GM12878 (cell line): ENCODE measurements at regions not wholly inside any gene's neighbourhood (a gene's known extent, or its start where the extent isn't known, plus 50 kb on each side); places are given as distances from the start of the nearest gene placed in this dataset.

Experiments
- ATAC-seq: fragments of 200-7000 bp; cut with Tn5 transposase; 3 replicates; pipeline ENCODE4 v1.9.1; 2020; ENCODE audit warnings: mild to moderate bottlenecking, moderate library complexity
- BruUV-seq: library from RNA; stranded (reverse); fragments of 400-500 nt; replicated peaks from 2 replicates; lab custom pipeline; 2021; lab: Mats Ljungman, UMichigan
- CTCF ChIA-PET: fragments of 300-600 bp; sonication (Branson Sonifier 250); formaldehyde crosslinking; extraction: SDS; loops from one replicate; lab custom pipeline; 2021; ENCODE audit warnings: inconsistent platforms; lab: Yijun Ruan, JAX
- POLR2A ChIA-PET: fragments of 350-600 bp; formaldehyde crosslinking; extraction: SDS; loops from one replicate; lab custom pipeline; 2021; ENCODE audit warnings: inconsistent platforms; lab: Charles Lee
- RAD21 ChIA-PET: fragments of 300-600 bp; sonication (Branson Sonifier 250); formaldehyde crosslinking; loops from one replicate; lab custom pipeline; 2023; ENCODE audit warnings: antibody characterized with exemption; ENCODE audit not compliant: unreplicated experiment; lab: Charles Lee
- SMC1A ChIA-PET: fragments of 300-600 bp; sonication (Branson Sonifier 250); formaldehyde crosslinking; loops from one replicate; lab custom pipeline; 2023; ENCODE audit not compliant: unreplicated experiment, uncharacterized antibody; lab: Charles Lee
- DNase-seq: peaks from one replicate; pipeline ENCODE4 v3.0.0-alpha.2; 2011; ENCODE audit warnings: low read depth, low spot score
- FAIRE-seq: peaks from 3 replicates; lab custom pipeline; 2011; peaks lifted over from hg19 to GRCh38; lab: Jason Lieb, UNC
- H2AFZ ChIP-seq: 2 replicates; pipeline ENCODE4 v1.6.0; 2011; ENCODE audit warnings: low read depth, low read length, control low read depth; ENCODE audit not compliant: control insufficient read depth
- H3K27ac ChIP-seq: 2 replicates; pipeline ENCODE4 v1.5.1; 2011; ENCODE audit warnings: control low read depth; ENCODE audit not compliant: control insufficient read depth, insufficient read depth
- H3K27me3 ChIP-seq, 2 experiments: replicated peaks in 1 of 2; 2 replicates each; pipeline versions ENCODE4 v1.6.0 to v1.6.1; 2011; ENCODE audit warnings: low read length in 1 of 2; ENCODE audit not compliant: control insufficient read depth in 2 of 2, insufficient read depth in 2 of 2
- H3K36me3 ChIP-seq, 2 experiments: 2 replicates each; pipeline ENCODE4 v1.5.1; 2011; ENCODE audit warnings: low read length in 1 of 2; ENCODE audit not compliant: control insufficient read depth in 2 of 2, insufficient read depth in 2 of 2
- H3K4me1 ChIP-seq: 2 replicates; pipeline ENCODE4 v1.6.1; 2011; ENCODE audit warnings: mild to moderate bottlenecking, low read length, moderate library complexity, mixed read lengths; ENCODE audit not compliant: control insufficient read depth, insufficient read depth
- H3K4me2 ChIP-seq: 2 replicates; pipeline ENCODE4 v1.6.0; 2011; ENCODE audit warnings: control low read depth; ENCODE audit not compliant: control insufficient read depth, insufficient read depth
- H3K4me3 ChIP-seq: fragments of 200-600 bp; sonication (generic); 2 replicates; pipeline ENCODE4 v1.5.1; 2016
- H3K79me2 ChIP-seq: 2 replicates; pipeline ENCODE4 v1.6.0; 2011; ENCODE audit warnings: low read length; ENCODE audit not compliant: control insufficient read depth, insufficient read depth
- H3K9ac ChIP-seq: 2 replicates; pipeline ENCODE4 v1.8.0; 2011; ENCODE audit warnings: low read length, control low read depth, mixed read lengths; ENCODE audit not compliant: control insufficient read depth, insufficient read depth
- H3K9me3 ChIP-seq: replicated peaks from 3 replicates; pipeline ENCODE4 v1.5.1; 2011; ENCODE audit warnings: mild to moderate bottlenecking, low read length; ENCODE audit not compliant: control insufficient read depth, insufficient read depth
- H4K20me1 ChIP-seq: 2 replicates; pipeline ENCODE4 v1.6.0; 2011; ENCODE audit not compliant: control insufficient read depth, insufficient read depth
- ASH2L ChIP-seq: fragments of 300-600, 200-600 bp; sonication (generic); IDR thresholded peaks from 2 replicates; pipeline ENCODE4 v1.6.1; 2017; ENCODE audit warnings: low read depth, mild to moderate bottlenecking, borderline replicate concordance
- CHD4 ChIP-seq: fragments of 200-600 bp; sonication (generic); IDR thresholded peaks from 2 replicates; pipeline ENCODE4 v1.6.1; 2016; ENCODE audit warnings: mild to moderate bottlenecking
- LARP7 ChIP-seq: fragments of 450-650 bp; IDR thresholded peaks from 2 replicates; pipeline ENCODE4 v1.6.1; 2017; ENCODE audit warnings: mild to moderate bottlenecking
- MYC ChIP-seq: IDR thresholded peaks from 2 replicates; pipeline ENCODE4 v1.6.1; 2011; ENCODE audit warnings: mild to moderate bottlenecking, low read length, moderate library complexity, inconsistent platforms; ENCODE audit not compliant: insufficient read depth, insufficient replicate concordance, insufficient read length, severe bottlenecking
- NBN ChIP-seq: fragments of 450-650 bp; IDR thresholded peaks from 2 replicates; pipeline ENCODE4 v1.6.1; 2016
- PAX8 ChIP-seq: fragments of 450-650 bp; IDR thresholded peaks from 2 replicates; pipeline ENCODE4 v1.6.1; 2017; ENCODE audit warnings: mild to moderate bottlenecking, moderate library complexity
- RBBP5 ChIP-seq: fragments of 200-600 bp; sonication (generic); conservative IDR thresholded peaks from 2 replicates; pipeline ENCODE4 v1.6.1; 2016
- RELA ChIP-seq: fragments of 450-650 bp; IDR thresholded peaks from 2 replicates; pipeline ENCODE4 v1.8.0; 2014; ENCODE audit warnings: borderline replicate concordance; ENCODE audit not compliant: partially characterized antibody
- RELB ChIP-seq: fragments of 450-650 bp; IDR thresholded peaks from 2 replicates; pipeline ENCODE4 v1.6.1; 2017; ENCODE audit warnings: low read depth, mild to moderate bottlenecking, moderate library complexity
- SIX5 ChIP-seq: IDR thresholded peaks from 2 replicates; pipeline ENCODE4 v1.6.1; 2011; ENCODE audit warnings: mild to moderate bottlenecking, low read depth, low read length, moderate library complexity; ENCODE audit not compliant: severe bottlenecking
- SMAD1 ChIP-seq: fragments of 450-650 bp; IDR thresholded peaks from 2 replicates; pipeline ENCODE4 v1.6.1; 2018; ENCODE audit warnings: mild to moderate bottlenecking, low read depth; ENCODE audit not compliant: partially characterized antibody
- SREBF1 ChIP-seq: IDR thresholded peaks from 2 replicates; pipeline ENCODE4 v1.6.1; 2012; ENCODE audit warnings: mild to moderate bottlenecking, low read length
- STAT1 ChIP-seq: fragments of 450-650 bp; conservative IDR thresholded peaks from 2 replicates; pipeline ENCODE4 v1.6.1; 2014; ENCODE audit warnings: antibody characterized with exemption, mild to moderate bottlenecking
- STAT3 ChIP-seq: IDR thresholded peaks from 2 replicates; pipeline ENCODE4 v1.6.1; 2011; ENCODE audit warnings: low read depth, low read length, improper control_type of control experiment
- TAF1 ChIP-seq: IDR thresholded peaks from 2 replicates; pipeline ENCODE4 v1.6.1; 2011; ENCODE audit warnings: mild to moderate bottlenecking, low read depth, low read length, borderline replicate concordance
- TBL1XR1 ChIP-seq: IDR thresholded peaks from 2 replicates; pipeline ENCODE4 v1.6.1; 2012; ENCODE audit warnings: low read depth, low read length, improper control_type of control experiment
- TCF7 ChIP-seq: IDR thresholded peaks from 2 replicates; pipeline ENCODE4 v1.6.1; 2014; ENCODE audit warnings: antibody characterized with exemption, borderline replicate concordance
- ZNF24 ChIP-seq: fragments of 450-650 bp; IDR thresholded peaks from 2 replicates; pipeline ENCODE4 v1.6.1; 2017; ENCODE audit warnings: antibody characterized with exemption, mild to moderate bottlenecking
- ZSCAN29 ChIP-seq: fragments of 450-650 bp; IDR thresholded peaks from 2 replicates; pipeline ENCODE4 v1.6.1; 2017; ENCODE audit warnings: mild to moderate bottlenecking, moderate library complexity
- WGBS: methylation state at CpG from one replicate; pipeline ENCODE4 v1.1.6; 2016; ENCODE audit warnings: low lambda C conversion rate; ENCODE audit not compliant: insufficient replicate concordance, insufficient coverage; ENCODE audit errors: missing lambda C conversion rate; 5-methylcytosine and 5-hydroxymethylcytosine counted together
- in situ Hi-C: fragments of 300-500 bp; cut with MboI; formaldehyde crosslinking; loops from 9 replicates; pipeline ENCODE4 v1.14.3; 2018; ENCODE audit warnings: mixed read lengths
- intact Hi-C: fragments of 100-400 bp; cut with micrococcal nuclease; formaldehyde crosslinking; loops from one replicate; pipeline ENCODE4 v1.14.2; 2022; ENCODE audit not compliant: unreplicated experiment
- TF ChIP-seq, protein P1 (sequence below): IDR thresholded peaks from 2 replicates; pipeline ENCODE4 v1.6.1; 2011; ENCODE audit warnings: mild to moderate bottlenecking, low read depth, low read length, moderate library complexity; ENCODE audit not compliant: insufficient replicate concordance

DNA sequence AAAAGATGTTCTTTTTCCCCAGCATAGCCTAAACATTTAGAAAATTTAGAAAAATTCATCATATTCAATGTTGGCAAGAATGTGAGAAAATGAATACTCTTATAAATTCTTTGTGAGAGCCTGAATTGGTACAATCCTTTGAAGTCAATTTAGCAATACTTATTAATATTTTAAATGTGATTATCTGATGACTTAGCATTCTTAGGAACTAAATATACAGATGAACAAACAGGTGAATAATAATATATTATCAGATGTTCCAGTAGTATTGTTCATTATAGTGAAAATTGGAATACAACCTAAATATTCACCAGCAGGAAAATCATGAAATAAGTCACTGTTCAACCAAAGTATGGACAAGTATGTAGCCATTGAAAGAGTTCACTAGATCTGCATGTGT is 55.5 kb upstream of the MEIS1 start:
- TF ChIP-seq CHD4 (no peak), SIX5 (no peak), STAT1 (no peak), LARP7 (no peak), MYC (no peak), TBL1XR1 (no peak), ZNF24 (no peak), NBN (no peak), ASH2L (no peak), TAF1 (no peak), RBBP5 (no peak)
- ChIA-PET POLR2A (no interaction called here), CTCF (interaction anchor here (1.2 kb wide), 1 partner anchor 366 kb away, joined by 4 read pairs; no protein-coding TSS in a partner anchor), RAD21 (no interaction called here), SMC1A (no interaction called here)
- Histone ChIP-seq H4K20me1 (no peaks in the 10 kb centered on the region), H3K27ac (no peak overlapping the region), H3K4me2 (no peak overlapping the region), H3K27me3 (no peaks in the 10 kb centered on the region), H3K36me3 (no peaks in the 10 kb centered on the region), H3K9ac (no peak overlapping the region), H2AFZ (no peak overlapping the region), H3K4me3 (no peak overlapping the region), H3K9me3 (no peaks in the 10 kb centered on the region), H3K4me1 (no peaks in the 10 kb centered on the region), H3K79me2 (no peaks in the 10 kb centered on the region)
- intact Hi-C loops (no loop called here), in situ Hi-C loops (no loop called here)
- FAIRE-seq (no peak), ATAC-seq (no peak), DNase-seq (no peak)
- no TSS peak for BruUV-seq

- in situ Hi-C loops (no loop called here), intact Hi-C loops (no loop called here)
- no peak overlapping the region for H2AFZ ChIP-seq
- ChIA-PET POLR2A (no interaction called here), RAD21 (no interaction called here), CTCF (no interaction called here), SMC1A (interaction anchor here (0.6 to 1.4 kb wide), 2 partner anchors 9 to 1162 kb away, joined by 3 to 4 read pairs; no protein-coding TSS in a partner anchor)
- H3K9ac ChIP-seq, result no peak overlapping the region
- H3K36me3 ChIP-seq, result no peaks in the 10 kb centered on the region
- FAIRE-seq (no peak), DNase-seq (no peak), ATAC-seq (no peak)
- H3K27ac ChIP-seq, result no peak overlapping the region
- no peak overlapping the region for H3K4me3 ChIP-seq
- H3K4me2 ChIP-seq, result no peak overlapping the region
- H3K79me2 ChIP-seq, result no peaks in the 10 kb centered on the region
- H3K9me3 ChIP-seq, result no peaks in the 10 kb centered on the region
- H3K4me1 ChIP-seq, result no peaks in the 10 kb centered on the region
- 40% methylated on average over 6 of the region's 6 CpGs for WGBS
- no peaks in the 10 kb centered on the region for H4K20me1 ChIP-seq
- BruUV-seq, result no TSS peak
- H3K27me3 ChIP-seq, result no peaks in the 10 kb centered on the region
- no peak for TF ChIP-seq SREBF1
- no peak for TF ChIP-seq RELA
- TF ChIP-seq SMAD1, result no peak
- no peak for TF ChIP-seq TCF7
- no peak for TF ChIP-seq RELB
- TF ChIP-seq STAT3, result no peak
- TF ChIP-seq, protein P1, sequence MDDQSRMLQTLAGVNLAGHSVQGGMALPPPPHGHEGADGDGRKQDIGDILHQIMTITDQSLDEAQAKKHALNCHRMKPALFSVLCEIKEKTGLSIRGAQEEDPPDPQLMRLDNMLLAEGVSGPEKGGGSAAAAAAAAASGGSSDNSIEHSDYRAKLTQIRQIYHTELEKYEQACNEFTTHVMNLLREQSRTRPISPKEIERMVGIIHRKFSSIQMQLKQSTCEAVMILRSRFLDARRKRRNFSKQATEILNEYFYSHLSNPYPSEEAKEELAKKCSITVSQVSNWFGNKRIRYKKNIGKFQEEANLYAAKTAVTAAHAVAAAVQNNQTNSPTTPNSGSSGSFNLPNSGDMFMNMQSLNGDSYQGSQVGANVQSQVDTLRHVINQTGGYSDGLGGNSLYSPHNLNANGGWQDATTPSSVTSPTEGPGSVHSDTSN, result no peak
- TF ChIP-seq ZSCAN29, result no peak
- TF ChIP-seq PAX8, result no peak
Measured at GRCh38 chr2:66377832-66378231, 57.1 kb upstream of the MEIS1 start.
